ENCODE measurements at regions not wholly inside any gene's neighbourhood (a gene's known extent, or its start where the extent isn't known, plus 50 kb on each side); places are given as distances from the start of the nearest gene placed in this dataset.

GRCh38 chr2:139359818-139360217 lies 579.6 kb upstream of the NXPH2 start:
- TF ChIP-seq SMC3 (IDR thresholded peaks at IDR 0.05; ENCODE audit: low read depth, low read length), result no peak
- no peak for TF ChIP-seq GATA2 (CRISPR knock-in tag; IDR thresholded peaks at IDR 0.05)
- TF ChIP-seq, protein P1, sequence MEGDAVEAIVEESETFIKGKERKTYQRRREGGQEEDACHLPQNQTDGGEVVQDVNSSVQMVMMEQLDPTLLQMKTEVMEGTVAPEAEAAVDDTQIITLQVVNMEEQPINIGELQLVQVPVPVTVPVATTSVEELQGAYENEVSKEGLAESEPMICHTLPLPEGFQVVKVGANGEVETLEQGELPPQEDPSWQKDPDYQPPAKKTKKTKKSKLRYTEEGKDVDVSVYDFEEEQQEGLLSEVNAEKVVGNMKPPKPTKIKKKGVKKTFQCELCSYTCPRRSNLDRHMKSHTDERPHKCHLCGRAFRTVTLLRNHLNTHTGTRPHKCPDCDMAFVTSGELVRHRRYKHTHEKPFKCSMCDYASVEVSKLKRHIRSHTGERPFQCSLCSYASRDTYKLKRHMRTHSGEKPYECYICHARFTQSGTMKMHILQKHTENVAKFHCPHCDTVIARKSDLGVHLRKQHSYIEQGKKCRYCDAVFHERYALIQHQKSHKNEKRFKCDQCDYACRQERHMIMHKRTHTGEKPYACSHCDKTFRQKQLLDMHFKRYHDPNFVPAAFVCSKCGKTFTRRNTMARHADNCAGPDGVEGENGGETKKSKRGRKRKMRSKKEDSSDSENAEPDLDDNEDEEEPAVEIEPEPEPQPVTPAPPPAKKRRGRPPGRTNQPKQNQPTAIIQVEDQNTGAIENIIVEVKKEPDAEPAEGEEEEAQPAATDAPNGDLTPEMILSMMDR (IDR thresholded peaks at IDR 0.05), result no peak
- TF ChIP-seq NRF1 (IDR thresholded peaks at IDR 0.05; ENCODE audit: low read depth, low read length), result no peak
- no peak for TF ChIP-seq YY1 (IDR thresholded peaks at IDR 0.05; ENCODE audit: low read depth)
- no peak for TF ChIP-seq CHD2 (IDR thresholded peaks at IDR 0.05; ENCODE audit: low read length, partially characterized antibody)
- TF ChIP-seq EP300 (IDR thresholded peaks at IDR 0.05; ENCODE audit: borderline replicate concordance in 1 of 2, low read depth in 1 of 2, low read length in 1 of 2), result no peak
- TF ChIP-seq MXI1 (IDR thresholded peaks at IDR 0.05; ENCODE audit: low read depth, low read length), result no peak
- no peak for TF ChIP-seq NFIC (IDR thresholded peaks at IDR 0.05; ENCODE audit: borderline replicate concordance)
- TF ChIP-seq POLR2AphosphoS5 (IDR thresholded peaks at IDR 0.05; ENCODE audit: low read depth, low read length), result no peak
- no peak for TF ChIP-seq SIN3A (IDR thresholded peaks at IDR 0.05; ENCODE audit: borderline replicate concordance, low read depth, low read length)
- TF ChIP-seq TAF1 (IDR thresholded peaks at IDR 0.05; ENCODE audit: borderline replicate concordance, low read depth, low read length), result no peak
- no peak for TF ChIP-seq RFX5 (IDR thresholded peaks at IDR 0.05; ENCODE audit: low read length)

All from SK-N-SH (cell line).